HCT116 (cell line): ENCODE measurements at regions not wholly inside any gene's neighbourhood (a gene's known extent, or its start where the extent isn't known, plus 50 kb on each side); places are given as distances from the start of the nearest gene placed in this dataset.

ENCODE experiments used
- ATAC-seq: fragments of 200-7000 bp; cut with Tn5 transposase; 2 replicates; pipeline ENCODE4 v1.9.1; 2020; ENCODE audit warnings: mild to moderate bottlenecking, moderate library complexity
- BruUV-seq: library from RNA; stranded (reverse); fragments of 400-500 nt; replicated peaks from 2 replicates; lab custom pipeline; 2021; lab: Mats Ljungman, UMichigan
- CTCF ChIA-PET: fragments of 300-600 bp; sonication (Branson Sonifier 250); formaldehyde crosslinking; loops from one replicate; lab custom pipeline; 2021; ENCODE audit warnings: antibody characterized with exemption; lab: Charles Lee
- POLR2A ChIA-PET: fragments of 300-600, 350-600 bp; sonication (Branson Sonifier 250); formaldehyde crosslinking; loops from one replicate; lab custom pipeline; 2021; ENCODE audit warnings: antibody characterized with exemption; lab: Charles Lee
- RAD21 ChIA-PET, 2 experiments: fragments of 300-600 bp; sonication (Branson Sonifier 250); formaldehyde crosslinking; loops; one replicate each; lab custom pipeline; 2023; ENCODE audit warnings: low total read pairs in 2 of 2; ENCODE audit not compliant: uncharacterized antibody in 2 of 2, unreplicated experiment in 2 of 2, low non-redundant PET in 1 of 2; lab: Charles Lee
- DNase-seq: peaks from one replicate; pipeline ENCODE4 v3.0.0-alpha.2; 2010; ENCODE audit warnings: low read depth, low spot score
- H2AFZ ChIP-seq: fragments of 200-600 bp; shearing (Covaris generic), sonication (generic); 2 replicates; pipeline ENCODE4 v1.6.1; 2017; ENCODE audit warnings: low read depth, mixed run types, mixed read lengths, antibody characterized with exemption, low read length; ENCODE audit not compliant: poor library complexity, severe bottlenecking
- H3K27ac ChIP-seq: 2 replicates; pipeline ENCODE4 v1.5.1; 2012; ENCODE audit warnings: low read depth, low read length
- H3K27me3 ChIP-seq: fragments of 200-600 bp; sonication (generic); 2 replicates; pipeline ENCODE4 v1.6.1; 2016; ENCODE audit warnings: mixed run types, low read length, mixed read lengths; ENCODE audit not compliant: insufficient read depth
- H3K36me3 ChIP-seq, 2 experiments: fragments of 200-500 bp in 1 of 2; fragments of 200-600 bp in 1 of 2; sonication (Bioruptor generic) in 1 of 2; sonication (generic) in 1 of 2; 2 replicates each; pipeline versions ENCODE4 v1.5.1 to v1.6.1; 2014 to 2016; ENCODE audit warnings: low read length in 2 of 2, inconsistent platforms in 1 of 2, mixed read lengths in 1 of 2, mixed run types in 1 of 2; ENCODE audit not compliant: insufficient read depth in 2 of 2, control insufficient read depth in 1 of 2
- H3K4me1 ChIP-seq, 2 experiments: fragments of 200-600 bp in 1 of 2; sonication (generic) in 1 of 2; 2 replicates each; pipeline versions ENCODE4 v1.5.1 to v1.6.1; 2012 to 2017; ENCODE audit warnings: low read length in 2 of 2, inconsistent platforms in 1 of 2, mild to moderate bottlenecking in 1 of 2, mixed read lengths in 1 of 2, mixed run types in 1 of 2, moderate library complexity in 1 of 2; ENCODE audit not compliant: insufficient read depth in 2 of 2, control insufficient read depth in 1 of 2
- H3K4me2 ChIP-seq: fragments of 200-600 bp; sonication (generic); 2 replicates; pipeline ENCODE4 v1.6.1; 2017; ENCODE audit warnings: mixed run types, low read length, mixed read lengths
- H3K4me3 ChIP-seq, 2 experiments: fragments of 200-600 bp in 1 of 2; sonication (generic) in 1 of 2; replicated peaks in 1 of 2; 2 replicates each; pipeline ENCODE4 v1.5.1; 2011 to 2016; ENCODE audit warnings: low read length in 2 of 2, control low read depth in 1 of 2, low read depth in 1 of 2, mild to moderate bottlenecking in 1 of 2, mixed read lengths in 1 of 2, mixed run types in 1 of 2
- H3K79me2 ChIP-seq: fragments of 200-600 bp; sonication (generic); 2 replicates; pipeline ENCODE4 v1.6.1; 2017; ENCODE audit warnings: mild to moderate bottlenecking, mixed run types, low read length, moderate library complexity, mixed read lengths; ENCODE audit not compliant: insufficient read depth
- H3K9ac ChIP-seq: fragments of 200-600 bp; sonication (generic); 2 replicates; pipeline ENCODE4 v1.6.1; 2016; ENCODE audit warnings: low read length, mixed read lengths
- H3K9me2 ChIP-seq: fragments of 200-600 bp; sonication (generic), shearing (Covaris generic); 2 replicates; pipeline ENCODE4 v1.6.1; 2017; ENCODE audit warnings: mixed run types, mild to moderate bottlenecking, moderate library complexity; ENCODE audit not compliant: insufficient read depth
- H3K9me3 ChIP-seq, 2 experiments: fragments of 200-500 bp in 1 of 2; fragments of 200-600 bp in 1 of 2; sonication (Bioruptor generic) in 1 of 2; sonication (generic) in 1 of 2; 2 replicates each; pipeline ENCODE4 v1.6.1; 2014 to 2017; ENCODE audit warnings: low read length in 2 of 2, mixed read lengths in 2 of 2, inconsistent platforms in 1 of 2, low read depth in 1 of 2, mild to moderate bottlenecking in 1 of 2, mixed run types in 1 of 2, moderate library complexity in 1 of 2; ENCODE audit not compliant: control insufficient read depth in 1 of 2, insufficient read depth in 1 of 2
- H4K20me1 ChIP-seq: fragments of 200-600 bp; sonication (generic), shearing (Covaris generic); 2 replicates; pipeline ENCODE4 v1.6.1; 2017; ENCODE audit warnings: mixed run types, mild to moderate bottlenecking, moderate library complexity; ENCODE audit not compliant: insufficient read depth
- CEBPB ChIP-seq: IDR thresholded peaks from 2 replicates; pipeline ENCODE4 v1.6.1; 2012; ENCODE audit warnings: low read depth
- CTCF ChIP-seq, 3 experiments: fragments of 200-600 bp in 1 of 3; sonication (generic) in 1 of 3; IDR thresholded peaks in 2 of 3; conservative IDR thresholded peaks in 1 of 3; 2 replicates each; pipeline ENCODE4 v1.5.1; 2012 to 2017; ENCODE audit warnings: low read depth in 2 of 3, low read length in 2 of 3, antibody characterized with exemption in 1 of 3, borderline replicate concordance in 1 of 3, control low read depth in 1 of 3, mild to moderate bottlenecking in 1 of 3, mixed read lengths in 1 of 3, mixed run types in 1 of 3, moderate library complexity in 1 of 3; ENCODE audit not compliant: insufficient read depth in 1 of 3
- EGR1 ChIP-seq: IDR thresholded peaks from 2 replicates; pipeline ENCODE4 v1.6.1; 2012; ENCODE audit warnings: low read depth
- ELF1 ChIP-seq: IDR thresholded peaks from 2 replicates; pipeline ENCODE4 v1.6.1; 2012; ENCODE audit warnings: low read depth, borderline replicate concordance
- JUND ChIP-seq: IDR thresholded peaks from 2 replicates; pipeline ENCODE4 v1.6.1; 2012
- MAX ChIP-seq: IDR thresholded peaks from 2 replicates; pipeline ENCODE4 v1.6.1; 2012
- POLR2AphosphoS5 ChIP-seq: IDR thresholded peaks from 2 replicates; pipeline ENCODE4 v1.6.1; 2011; ENCODE audit warnings: mild to moderate bottlenecking, low read depth, low read length, moderate library complexity
- REST ChIP-seq: IDR thresholded peaks from 2 replicates; pipeline ENCODE4 v1.6.1; 2012; ENCODE audit warnings: low read depth
- SIN3A ChIP-seq: IDR thresholded peaks from 2 replicates; pipeline ENCODE4 v1.6.1; 2012; ENCODE audit warnings: low read depth
- SRF ChIP-seq: IDR thresholded peaks from 2 replicates; pipeline ENCODE4 v1.6.1; 2012; ENCODE audit warnings: low read depth
- TCF7L2 ChIP-seq: IDR thresholded peaks from 2 replicates; pipeline ENCODE4 v1.7.0; 2011; ENCODE audit warnings: borderline replicate concordance, inconsistent platforms; ENCODE audit not compliant: insufficient read depth, insufficient read length; ENCODE audit errors: extremely low read depth
- ZBTB33 ChIP-seq: IDR thresholded peaks from 2 replicates; pipeline ENCODE4 v1.6.1; 2011; ENCODE audit warnings: mild to moderate bottlenecking, low read length, moderate library complexity; ENCODE audit not compliant: insufficient replicate concordance; ENCODE audit errors: extremely low read depth
- ZNF274 ChIP-seq: fragments of 200-500 bp; sonication (Bioruptor generic); IDR thresholded peaks from 2 replicates; pipeline ENCODE4 v1.6.1; 2014; ENCODE audit warnings: mild to moderate bottlenecking, low read depth, low read length, inconsistent platforms
- intact Hi-C: fragments of 100-400 bp; cut with micrococcal nuclease; formaldehyde crosslinking; loops from 2 replicates; pipeline ENCODE4 v1.10.0; 2022

- no peaks in the 10 kb centered on the region for H3K36me3 ChIP-seq
- no peak overlapping the region for H3K9ac ChIP-seq
- no peak for DNase-seq
- H3K4me1 ChIP-seq = no peaks in the 10 kb centered on the region
- H3K27ac ChIP-seq = no peak overlapping the region
- H3K4me3 ChIP-seq = no peak overlapping the region
- H3K9me3 ChIP-seq = no peaks in the 10 kb centered on the region
- ATAC-seq = no peak
- H3K27me3 ChIP-seq = no peaks in the 10 kb centered on the region
- H3K9me2 ChIP-seq = no peaks in the 10 kb centered on the region
- no TSS peak for BruUV-seq
- TF ChIP-seq ELF1 (no peak), SIN3A (no peak), SRF (no peak), CEBPB (no peak)
- TF ChIP-seq, all 23 proteins: peak for 0
- ChIA-PET RAD21 (no interaction called here), CTCF (no interaction called here), POLR2A (no interaction called here)
- Histone ChIP-seq H3K79me2 (no peaks in the 10 kb centered on the region), H3K4me2 (no peak overlapping the region), H4K20me1 (no peaks in the 10 kb centered on the region), H2AFZ (no peak overlapping the region)
- intact Hi-C loops = no loop called here
These were observed 243.6 kb upstream of the GPRIN3 start for GRCh38 chr4:89551191-89551590.

GRCh38 chr4:89549907-89550306, 242.3 kb upstream of the GPRIN3 start:
- CTCF ChIA-PET = no interaction called here
- no peaks in the 10 kb centered on the region for H3K9me2 ChIP-seq
- H3K9ac ChIP-seq = no peak overlapping the region
- POLR2A ChIA-PET = no interaction called here
- intact Hi-C loops = no loop called here
- H3K79me2 ChIP-seq = no peaks in the 10 kb centered on the region
- H3K4me3 ChIP-seq = no peak overlapping the region
- H3K36me3 ChIP-seq = no peaks in the 10 kb centered on the region
- H3K9me3 ChIP-seq = no peaks in the 10 kb centered on the region
- DNase-seq = no peak
- no peak for ATAC-seq
- H3K27ac ChIP-seq = no peak overlapping the region
- BruUV-seq = no TSS peak
- H3K27me3 ChIP-seq = no peaks in the 10 kb centered on the region
- no peak overlapping the region for H3K4me2 ChIP-seq
- H4K20me1 ChIP-seq = no peaks in the 10 kb centered on the region
- H2AFZ ChIP-seq = no peak overlapping the region
- no peaks in the 10 kb centered on the region for H3K4me1 ChIP-seq
- RAD21 ChIA-PET = no interaction called here
- TF ChIP-seq JUND (no peak), POLR2AphosphoS5 (no peak), EGR1 (no peak), SIN3A (no peak), CTCF (IDR thresholded peaks at IDR 0.05 in 2 of 3, conservative IDR thresholded peaks at IDR 0.05 in 1 of 3; ENCODE audit: borderline replicate concordance in 1 of 3, insufficient read depth in 1 of 3, low read depth in 2 of 3, low read length in 2 of 3) (no peak), REST (no peak), ZNF274 (no peak), MAX (no peak), ELF1 (no peak), ZBTB33 (no peak), TCF7L2 (no peak)
